Panc1 (cell line): ENCODE measurements at regions not wholly inside any gene's neighbourhood (a gene's known extent, or its start where the extent isn't known, plus 50 kb on each side); places are given as distances from the start of the nearest gene placed in this dataset.

Source experiments
- POLR2AphosphoS5 ChIP-seq: IDR thresholded peaks from 2 replicates; pipeline ENCODE4 v1.6.1; 2012; ENCODE audit warnings: mild to moderate bottlenecking, low read depth, low read length, moderate library complexity
- TF ChIP-seq, protein P1 (sequence below): fragments of 450-650 bp; IDR thresholded peaks from 2 replicates; pipeline ENCODE4 v1.5.1; 2017; ENCODE audit warnings: mild to moderate bottlenecking
- TF ChIP-seq, protein P2 (sequence below), 2 experiments: IDR thresholded peaks; 2 replicates each; pipeline ENCODE4 v1.6.1; 2011 to 2012; ENCODE audit warnings: low read depth in 2 of 2, control low read depth in 1 of 2, low read length in 1 of 2, mild to moderate bottlenecking in 1 of 2, moderate library complexity in 1 of 2; ENCODE audit not compliant: insufficient read depth in 1 of 2

DNA sequence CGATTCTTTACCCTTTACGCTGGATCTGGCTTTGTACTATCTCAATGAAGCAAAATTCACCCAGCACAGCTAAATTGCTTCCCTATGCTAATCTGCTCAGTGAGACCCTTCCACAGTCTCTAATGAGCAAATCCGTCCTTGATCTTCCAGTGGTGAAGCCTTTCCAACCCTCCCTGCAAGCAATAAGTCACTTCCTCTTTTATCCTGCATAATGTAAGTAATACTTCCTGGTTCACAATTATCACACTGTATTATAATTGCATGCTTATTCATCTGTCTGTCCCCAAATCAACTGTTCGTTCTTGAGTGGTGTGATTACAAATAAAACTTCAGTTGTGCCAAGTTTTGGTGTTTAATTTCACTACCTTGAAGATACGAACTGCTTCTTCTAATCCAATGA, 404.0 kb downstream of the ADCYAP1 start:
- TF ChIP-seq, protein P1, sequence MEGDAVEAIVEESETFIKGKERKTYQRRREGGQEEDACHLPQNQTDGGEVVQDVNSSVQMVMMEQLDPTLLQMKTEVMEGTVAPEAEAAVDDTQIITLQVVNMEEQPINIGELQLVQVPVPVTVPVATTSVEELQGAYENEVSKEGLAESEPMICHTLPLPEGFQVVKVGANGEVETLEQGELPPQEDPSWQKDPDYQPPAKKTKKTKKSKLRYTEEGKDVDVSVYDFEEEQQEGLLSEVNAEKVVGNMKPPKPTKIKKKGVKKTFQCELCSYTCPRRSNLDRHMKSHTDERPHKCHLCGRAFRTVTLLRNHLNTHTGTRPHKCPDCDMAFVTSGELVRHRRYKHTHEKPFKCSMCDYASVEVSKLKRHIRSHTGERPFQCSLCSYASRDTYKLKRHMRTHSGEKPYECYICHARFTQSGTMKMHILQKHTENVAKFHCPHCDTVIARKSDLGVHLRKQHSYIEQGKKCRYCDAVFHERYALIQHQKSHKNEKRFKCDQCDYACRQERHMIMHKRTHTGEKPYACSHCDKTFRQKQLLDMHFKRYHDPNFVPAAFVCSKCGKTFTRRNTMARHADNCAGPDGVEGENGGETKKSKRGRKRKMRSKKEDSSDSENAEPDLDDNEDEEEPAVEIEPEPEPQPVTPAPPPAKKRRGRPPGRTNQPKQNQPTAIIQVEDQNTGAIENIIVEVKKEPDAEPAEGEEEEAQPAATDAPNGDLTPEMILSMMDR, result no peak
- no peak for TF ChIP-seq POLR2AphosphoS5
- TF ChIP-seq, protein P2, sequence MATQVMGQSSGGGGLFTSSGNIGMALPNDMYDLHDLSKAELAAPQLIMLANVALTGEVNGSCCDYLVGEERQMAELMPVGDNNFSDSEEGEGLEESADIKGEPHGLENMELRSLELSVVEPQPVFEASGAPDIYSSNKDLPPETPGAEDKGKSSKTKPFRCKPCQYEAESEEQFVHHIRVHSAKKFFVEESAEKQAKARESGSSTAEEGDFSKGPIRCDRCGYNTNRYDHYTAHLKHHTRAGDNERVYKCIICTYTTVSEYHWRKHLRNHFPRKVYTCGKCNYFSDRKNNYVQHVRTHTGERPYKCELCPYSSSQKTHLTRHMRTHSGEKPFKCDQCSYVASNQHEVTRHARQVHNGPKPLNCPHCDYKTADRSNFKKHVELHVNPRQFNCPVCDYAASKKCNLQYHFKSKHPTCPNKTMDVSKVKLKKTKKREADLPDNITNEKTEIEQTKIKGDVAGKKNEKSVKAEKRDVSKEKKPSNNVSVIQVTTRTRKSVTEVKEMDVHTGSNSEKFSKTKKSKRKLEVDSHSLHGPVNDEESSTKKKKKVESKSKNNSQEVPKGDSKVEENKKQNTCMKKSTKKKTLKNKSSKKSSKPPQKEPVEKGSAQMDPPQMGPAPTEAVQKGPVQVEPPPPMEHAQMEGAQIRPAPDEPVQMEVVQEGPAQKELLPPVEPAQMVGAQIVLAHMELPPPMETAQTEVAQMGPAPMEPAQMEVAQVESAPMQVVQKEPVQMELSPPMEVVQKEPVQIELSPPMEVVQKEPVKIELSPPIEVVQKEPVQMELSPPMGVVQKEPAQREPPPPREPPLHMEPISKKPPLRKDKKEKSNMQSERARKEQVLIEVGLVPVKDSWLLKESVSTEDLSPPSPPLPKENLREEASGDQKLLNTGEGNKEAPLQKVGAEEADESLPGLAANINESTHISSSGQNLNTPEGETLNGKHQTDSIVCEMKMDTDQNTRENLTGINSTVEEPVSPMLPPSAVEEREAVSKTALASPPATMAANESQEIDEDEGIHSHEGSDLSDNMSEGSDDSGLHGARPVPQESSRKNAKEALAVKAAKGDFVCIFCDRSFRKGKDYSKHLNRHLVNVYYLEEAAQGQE (IDR thresholded peaks at IDR 0.05; ENCODE audit: insufficient read depth in 1 of 2, low read depth in 2 of 2, low read length in 1 of 2), result no peak
